ENCODE measurements at regions not wholly inside any gene's neighbourhood (a gene's known extent, or its start where the extent isn't known, plus 50 kb on each side); places are given as distances from the start of the nearest gene placed in this dataset.

- Histone ChIP-seq H3K23ac (ENCODE audit: low read depth, low read length, poor library complexity) (no peak overlapping the region), H2AK5ac (ENCODE audit: low read depth, low read length) (no peak overlapping the region), H2AFZ (ENCODE audit: low read length) (no peak overlapping the region), H2BK15ac (ENCODE audit: low read length) (no peak overlapping the region), H3K9me3 (replicated peaks in 1 of 2; ENCODE audit: control insufficient read depth in 2 of 2, insufficient read depth in 1 of 2, low read depth in 1 of 2, low read length in 2 of 2) (no peaks in the 10 kb centered on the region), H4K91ac (ENCODE audit: low read depth, low read length, poor library complexity) (no peak overlapping the region), H3K27me3 (ENCODE audit: control insufficient read depth in 3 of 3, insufficient read depth in 3 of 3, low read depth in 1 of 3, low read length in 3 of 3) (no peaks in the 10 kb centered on the region), H2BK12ac (ENCODE audit: low read length) (no peak overlapping the region), H2BK5ac (ENCODE audit: low read length) (no peak overlapping the region), H3K79me1 (ENCODE audit: low read depth, low read length) (no peaks in the 10 kb centered on the region), H3K36me3 (replicated peaks in 1 of 2; ENCODE audit: control insufficient read depth in 2 of 2, insufficient read depth in 2 of 2, low read length in 2 of 2) (no peaks in the 10 kb centered on the region), H3K18ac (ENCODE audit: low read length) (no peak overlapping the region), H3K4me3 (ENCODE audit: low read length in 2 of 2) (no peak overlapping the region), H3K9ac (ENCODE audit: low read depth, low read length, poor library complexity) (no peak overlapping the region), H3K4ac (ENCODE audit: low read length) (no peak overlapping the region), H4K8ac (ENCODE audit: low read depth, low read length) (no peak overlapping the region), H3K4me1 (ENCODE audit: control insufficient read depth in 2 of 2, insufficient read depth in 1 of 2, low read depth in 1 of 2, low read length in 2 of 2) (peaks cover 0 to 2% of the 10 kb centered on the region in 2 donors), H3K27ac (replicated peaks; ENCODE audit: low read length) (no peak overlapping the region), H2BK120ac (ENCODE audit: low read depth, low read length) (no peak overlapping the region), H3K14ac (ENCODE audit: low read length) (no peak overlapping the region), H3K4me2 (ENCODE audit: insufficient read depth, low read length, poor library complexity, severe bottlenecking) (no peak overlapping the region)
- no peak for DNase-seq (ENCODE audit: low spot score)
- no CpG with 5 or more reads among the region's 4 CpGs for WGBS, 2 donors (ENCODE audit: extremely low coverage in 2 of 2, insufficient read length in 2 of 2, insufficient replicate concordance in 1 of 2)
Measured at GRCh38 chr20:6914986-6915385, 147.5 kb downstream of the BMP2 start.

- Histone ChIP-seq H2AFZ (ENCODE audit: low read length) (no peak overlapping the region), H3K9ac (ENCODE audit: low read depth, low read length, poor library complexity) (no peak overlapping the region), H2AK5ac (ENCODE audit: low read depth, low read length) (no peak overlapping the region), H3K4me2 (ENCODE audit: insufficient read depth, low read length, poor library complexity, severe bottlenecking) (no peak overlapping the region), H3K4me1 (ENCODE audit: control insufficient read depth in 2 of 2, insufficient read depth in 1 of 2, low read depth in 1 of 2, low read length in 2 of 2) (peaks cover 0 to 2% of the 10 kb centered on the region in 2 donors), H3K4me3 (ENCODE audit: low read length in 2 of 2) (no peak overlapping the region), H3K14ac (ENCODE audit: low read length) (no peak overlapping the region), H4K91ac (ENCODE audit: low read depth, low read length, poor library complexity) (no peak overlapping the region), H3K36me3 (replicated peaks in 1 of 2; ENCODE audit: control insufficient read depth in 2 of 2, insufficient read depth in 2 of 2, low read length in 2 of 2) (no peaks in the 10 kb centered on the region), H2BK12ac (ENCODE audit: low read length) (no peak overlapping the region), H3K27ac (replicated peaks; ENCODE audit: low read length) (no peak overlapping the region), H3K27me3 (ENCODE audit: control insufficient read depth in 3 of 3, insufficient read depth in 3 of 3, low read depth in 1 of 3, low read length in 3 of 3) (no peaks in the 10 kb centered on the region), H2BK5ac (ENCODE audit: low read length) (no peak overlapping the region), H3K4ac (ENCODE audit: low read length) (no peak overlapping the region), H3K18ac (ENCODE audit: low read length) (no peak overlapping the region), H2BK120ac (ENCODE audit: low read depth, low read length) (no peak overlapping the region), H3K79me1 (ENCODE audit: low read depth, low read length) (no peaks in the 10 kb centered on the region), H2BK15ac (ENCODE audit: low read length) (no peak overlapping the region), H4K8ac (ENCODE audit: low read depth, low read length) (no peak overlapping the region), H3K9me3 (replicated peaks in 1 of 2; ENCODE audit: control insufficient read depth in 2 of 2, insufficient read depth in 1 of 2, low read depth in 1 of 2, low read length in 2 of 2) (no peaks in the 10 kb centered on the region), H3K23ac (ENCODE audit: low read depth, low read length, poor library complexity) (no peak overlapping the region)
- no CpG with 5 or more reads among the region's 1 CpG for WGBS, 2 donors (ENCODE audit: extremely low coverage in 2 of 2, insufficient read length in 2 of 2, insufficient replicate concordance in 1 of 2)
- no peak for DNase-seq (ENCODE audit: low spot score)
Measured at GRCh38 chr20:6916938-6917337, 149.5 kb downstream of the BMP2 start.

GRCh38 chr20:6919792-6920468 lies 152.4 kb downstream of the BMP2 start:
- Histone ChIP-seq H3K9me3 (replicated peaks in 1 of 2; ENCODE audit: control insufficient read depth in 2 of 2, insufficient read depth in 1 of 2, low read depth in 1 of 2, low read length in 2 of 2) (no peaks in the 10 kb centered on the region), H3K4ac (ENCODE audit: low read length) (no peak overlapping the region), H3K4me1 (ENCODE audit: control insufficient read depth in 2 of 2, insufficient read depth in 1 of 2, low read depth in 1 of 2, low read length in 2 of 2) (no peaks in the 10 kb centered on the region), H2AK5ac (ENCODE audit: low read depth, low read length) (no peak overlapping the region), H3K79me1 (ENCODE audit: low read depth, low read length) (no peaks in the 10 kb centered on the region), H2BK15ac (ENCODE audit: low read length) (no peak overlapping the region), H2BK120ac (ENCODE audit: low read depth, low read length) (no peak overlapping the region), H2BK5ac (ENCODE audit: low read length) (no peak overlapping the region), H4K8ac (ENCODE audit: low read depth, low read length) (no peak overlapping the region), H3K27me3 (ENCODE audit: control insufficient read depth in 3 of 3, insufficient read depth in 3 of 3, low read depth in 1 of 3, low read length in 3 of 3) (no peaks in the 10 kb centered on the region), H3K18ac (ENCODE audit: low read length) (no peak overlapping the region), H3K36me3 (replicated peaks in 1 of 2; ENCODE audit: control insufficient read depth in 2 of 2, insufficient read depth in 2 of 2, low read length in 2 of 2) (no peaks in the 10 kb centered on the region), H2BK12ac (ENCODE audit: low read length) (no peak overlapping the region), H3K4me3 (ENCODE audit: low read length in 2 of 2) (no peak overlapping the region), H3K4me2 (ENCODE audit: insufficient read depth, low read length, poor library complexity, severe bottlenecking) (no peak overlapping the region), H4K91ac (ENCODE audit: low read depth, low read length, poor library complexity) (no peak overlapping the region), H3K27ac (replicated peaks; ENCODE audit: low read length) (no peak overlapping the region), H3K23ac (ENCODE audit: low read depth, low read length, poor library complexity) (no peak overlapping the region), H3K9ac (ENCODE audit: low read depth, low read length, poor library complexity) (no peak overlapping the region), H2AFZ (ENCODE audit: low read length) (no peak overlapping the region), H3K14ac (ENCODE audit: low read length) (no peak overlapping the region)
- no CpG with 5 or more reads among the region's 6 CpGs for WGBS, 2 donors (ENCODE audit: extremely low coverage in 2 of 2, insufficient read length in 2 of 2, insufficient replicate concordance in 1 of 2)
- no peak for DNase-seq (ENCODE audit: low spot score)

GRCh38 chr20:6920991-6921613 lies 153.6 kb downstream of the BMP2 start:
- no peak overlapping the region for H2BK12ac ChIP-seq (ENCODE audit: low read length)
- no peak overlapping the region for H3K4me3 ChIP-seq (ENCODE audit: low read length in 2 of 2)
- no peak overlapping the region for H3K9ac ChIP-seq (ENCODE audit: low read depth, low read length, poor library complexity)
- no peak overlapping the region for H2AFZ ChIP-seq (ENCODE audit: low read length)
- H2BK120ac ChIP-seq (ENCODE audit: low read depth, low read length): no peak overlapping the region
- H4K8ac ChIP-seq (ENCODE audit: low read depth, low read length): no peak overlapping the region
- no peaks in the 10 kb centered on the region for H3K36me3 ChIP-seq (replicated peaks in 1 of 2; ENCODE audit: control insufficient read depth in 2 of 2, insufficient read depth in 2 of 2, low read length in 2 of 2)
- no peak overlapping the region for H3K14ac ChIP-seq (ENCODE audit: low read length)
- H3K4ac ChIP-seq (ENCODE audit: low read length): no peak overlapping the region
- H2AK5ac ChIP-seq (ENCODE audit: low read depth, low read length): no peak overlapping the region
- no peak overlapping the region for H3K27ac ChIP-seq (replicated peaks; ENCODE audit: low read length)
- no peak overlapping the region for H3K23ac ChIP-seq (ENCODE audit: low read depth, low read length, poor library complexity)
- no peak overlapping the region for H4K91ac ChIP-seq (ENCODE audit: low read depth, low read length, poor library complexity)
- H3K18ac ChIP-seq (ENCODE audit: low read length): no peak overlapping the region
- H3K4me1 ChIP-seq (ENCODE audit: control insufficient read depth in 2 of 2, insufficient read depth in 1 of 2, low read depth in 1 of 2, low read length in 2 of 2): no peaks in the 10 kb centered on the region
- no peaks in the 10 kb centered on the region for H3K79me1 ChIP-seq (ENCODE audit: low read depth, low read length)
- WGBS, 2 donors (ENCODE audit: extremely low coverage in 2 of 2, insufficient read length in 2 of 2, insufficient replicate concordance in 1 of 2): no CpG with 5 or more reads among the region's 9 CpGs
- H3K4me2 ChIP-seq (ENCODE audit: insufficient read depth, low read length, poor library complexity, severe bottlenecking): no peak overlapping the region
- H2BK15ac ChIP-seq (ENCODE audit: low read length): no peak overlapping the region
- H2BK5ac ChIP-seq (ENCODE audit: low read length): no peak overlapping the region
- DNase-seq (ENCODE audit: low spot score): no peak
- H3K9me3 ChIP-seq (replicated peaks in 1 of 2; ENCODE audit: control insufficient read depth in 2 of 2, insufficient read depth in 1 of 2, low read depth in 1 of 2, low read length in 2 of 2): no peaks in the 10 kb centered on the region
- H3K27me3 ChIP-seq (ENCODE audit: control insufficient read depth in 3 of 3, insufficient read depth in 3 of 3, low read depth in 1 of 3, low read length in 3 of 3): no peaks in the 10 kb centered on the region

Measured in neuronal stem cell (in vitro differentiated cells).